DND-41 (cell line): ENCODE measurements at regions not wholly inside any gene's neighbourhood (a gene's known extent, or its start where the extent isn't known, plus 50 kb on each side); places are given as distances from the start of the nearest gene placed in this dataset.

Source experiments
- EZH2 ChIP-seq: IDR thresholded peaks from 3 replicates; pipeline ENCODE4 v1.6.1; 2012; ENCODE audit warnings: borderline replicate concordance, low read depth, mild to moderate bottlenecking, moderate library complexity, low read length, inconsistent platforms; ENCODE audit not compliant: severe bottlenecking
- TF ChIP-seq, protein P1 (sequence below): IDR thresholded peaks from 2 replicates; pipeline ENCODE4 v1.5.1; 2012; ENCODE audit warnings: borderline replicate concordance, low read length, moderate library complexity, mild to moderate bottlenecking; ENCODE audit not compliant: poor library complexity, severe bottlenecking; ENCODE audit errors: extremely low read depth

DNA sequence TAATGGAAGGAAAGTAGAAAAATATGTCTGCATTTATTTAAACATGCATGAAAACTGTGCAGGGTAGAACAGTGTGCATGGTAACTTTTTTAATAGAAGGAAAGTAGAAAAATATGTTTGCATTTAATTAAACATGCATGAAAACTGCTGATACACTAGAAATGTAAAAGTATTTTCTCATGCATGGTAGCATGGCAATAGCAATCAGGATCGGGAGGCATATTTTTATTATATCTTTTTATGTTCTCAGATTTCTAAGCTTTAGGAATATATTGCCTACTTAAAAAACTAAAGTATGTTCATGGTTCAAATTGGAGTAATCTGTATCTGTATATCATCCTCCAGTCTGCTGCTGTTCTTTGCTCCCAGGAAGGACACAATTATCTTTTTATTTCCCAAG lies 1468.9 kb upstream of the GBE1 start:
- TF ChIP-seq, protein P1, sequence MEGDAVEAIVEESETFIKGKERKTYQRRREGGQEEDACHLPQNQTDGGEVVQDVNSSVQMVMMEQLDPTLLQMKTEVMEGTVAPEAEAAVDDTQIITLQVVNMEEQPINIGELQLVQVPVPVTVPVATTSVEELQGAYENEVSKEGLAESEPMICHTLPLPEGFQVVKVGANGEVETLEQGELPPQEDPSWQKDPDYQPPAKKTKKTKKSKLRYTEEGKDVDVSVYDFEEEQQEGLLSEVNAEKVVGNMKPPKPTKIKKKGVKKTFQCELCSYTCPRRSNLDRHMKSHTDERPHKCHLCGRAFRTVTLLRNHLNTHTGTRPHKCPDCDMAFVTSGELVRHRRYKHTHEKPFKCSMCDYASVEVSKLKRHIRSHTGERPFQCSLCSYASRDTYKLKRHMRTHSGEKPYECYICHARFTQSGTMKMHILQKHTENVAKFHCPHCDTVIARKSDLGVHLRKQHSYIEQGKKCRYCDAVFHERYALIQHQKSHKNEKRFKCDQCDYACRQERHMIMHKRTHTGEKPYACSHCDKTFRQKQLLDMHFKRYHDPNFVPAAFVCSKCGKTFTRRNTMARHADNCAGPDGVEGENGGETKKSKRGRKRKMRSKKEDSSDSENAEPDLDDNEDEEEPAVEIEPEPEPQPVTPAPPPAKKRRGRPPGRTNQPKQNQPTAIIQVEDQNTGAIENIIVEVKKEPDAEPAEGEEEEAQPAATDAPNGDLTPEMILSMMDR, result no peak
- TF ChIP-seq EZH2, result no peak
